Activated CD8-positive, alpha-beta memory T cell treated with anti-CD3 and anti-CD28 coated beads, Interleukin-2, amount 10 ng/mL, durations not matched to agents 7 days and 5 days (primary cell): ENCODE measurements at regions not wholly inside any gene's neighbourhood (a gene's known extent, or its start where the extent isn't known, plus 50 kb on each side); places are given as distances from the start of the nearest gene placed in this dataset.

Source experiments
- ATAC-seq: fragments of 150-1000 bp; cut with Tn5 transposase; one replicate; pipeline ENCODE4 v1.10.0; 2021; ENCODE audit warnings: moderate library complexity
- CTCF ChIA-PET: fragments of 350-600 bp; sonication (Branson Sonifier 250); formaldehyde crosslinking; loops from one replicate; lab custom pipeline; 2021; ENCODE audit warnings: antibody characterized with exemption; lab: Charles Lee
- DNase-seq: peaks from one replicate; pipeline ENCODE4 v3.0.0-alpha.2; 2020
- H3K27ac Mint-ChIP-seq: one replicate; pipeline ENCODE4 v1.8.0; 2021; ENCODE audit warnings: mild to moderate bottlenecking, mixed read lengths
- H3K27me3 Mint-ChIP-seq: one replicate; pipeline ENCODE4 v1.8.0; 2021; ENCODE audit warnings: mixed read lengths
- H3K36me3 Mint-ChIP-seq: one replicate; pipeline ENCODE4 v1.8.0; 2021; ENCODE audit warnings: mild to moderate bottlenecking, mixed read lengths
- H3K4me1 Mint-ChIP-seq: one replicate; pipeline ENCODE4 v1.8.0; 2021; ENCODE audit warnings: mixed read lengths
- H3K4me3 Mint-ChIP-seq: one replicate; pipeline ENCODE4 v1.8.0; 2021; ENCODE audit warnings: mild to moderate bottlenecking, moderate library complexity, mixed read lengths
- H3K9me3 Mint-ChIP-seq: one replicate; pipeline ENCODE4 v1.8.0; 2022; ENCODE audit warnings: low read depth, mixed read lengths

GRCh38 chr4:156598138-156598681 is 373.4 kb downstream of the PDGFC start:
- DNase-seq (no peak), ATAC-seq (no peak)
- H3K27ac Mint-ChIP-seq: no peak overlapping the region
- H3K9me3 Mint-ChIP-seq: no peaks in the 10 kb centered on the region
- no peaks in the 10 kb centered on the region for H3K27me3 Mint-ChIP-seq
- no peak overlapping the region for H3K4me3 Mint-ChIP-seq
- CTCF ChIA-PET: no interaction called here
- H3K36me3 Mint-ChIP-seq: no peaks in the 10 kb centered on the region
- H3K4me1 Mint-ChIP-seq: no peaks in the 10 kb centered on the region

DNA sequence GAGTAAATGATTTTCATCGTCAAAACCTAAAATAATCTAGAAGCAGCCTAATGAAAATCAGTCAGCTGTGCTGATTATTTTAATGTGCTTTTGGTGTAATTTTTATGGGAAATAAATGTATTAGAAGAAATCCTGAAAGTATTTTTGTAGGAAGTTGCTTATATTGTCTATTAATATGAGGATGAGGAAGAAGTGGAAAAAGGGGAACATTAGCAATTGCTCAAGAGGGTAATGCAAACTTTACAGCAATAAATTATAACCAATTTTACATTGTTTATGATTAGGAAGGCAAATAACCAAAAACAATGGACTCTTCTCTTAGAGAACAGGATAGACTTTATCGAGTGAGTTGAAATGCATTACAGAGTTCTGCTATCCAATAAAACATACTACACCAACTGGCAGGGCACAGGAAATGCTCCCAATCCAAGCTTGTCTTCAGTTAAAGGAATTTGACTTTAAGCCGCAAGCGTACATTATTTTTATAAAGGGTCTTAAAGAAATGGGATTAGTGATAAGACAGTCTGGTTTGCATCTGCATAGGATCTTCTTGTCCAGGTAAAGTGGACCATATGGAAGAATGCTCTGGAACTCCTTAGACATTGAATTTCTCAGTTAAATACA is 374.8 kb downstream of the PDGFC start:
- ATAC-seq: no peak
- Mint-ChIP-seq H3K4me1 (no peaks in the 10 kb centered on the region), H3K27ac (no peak overlapping the region), H3K36me3 (no peaks in the 10 kb centered on the region), H3K27me3 (no peaks in the 10 kb centered on the region), H3K4me3 (no peak overlapping the region), H3K9me3 (peaks cover 3% of the 10 kb centered on the region)
- CTCF ChIA-PET: no interaction called here
- DNase-seq: no peak

DNA sequence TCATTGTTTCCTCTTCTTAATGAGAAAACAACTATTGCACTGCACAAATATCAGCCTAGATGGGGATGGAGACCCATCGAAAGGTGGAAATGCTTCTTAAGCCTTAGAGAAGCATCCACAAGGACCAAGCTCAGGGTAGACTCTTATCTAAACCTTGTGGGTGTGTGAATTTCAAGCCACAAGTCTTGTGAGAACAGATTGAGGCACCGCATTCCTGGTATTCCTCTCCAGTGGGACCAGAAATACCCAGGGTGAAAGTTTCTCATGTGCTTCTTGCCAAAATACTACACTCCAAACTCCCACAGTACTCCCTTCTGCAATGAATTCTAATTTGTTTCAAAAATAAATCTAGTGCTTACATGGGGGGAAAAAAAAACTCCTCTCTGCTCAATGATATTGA is 375.6 kb downstream of the PDGFC start:
- Mint-ChIP-seq H3K9me3 (peaks cover 3% of the 10 kb centered on the region), H3K4me1 (no peaks in the 10 kb centered on the region), H3K4me3 (no peak overlapping the region), H3K36me3 (no peaks in the 10 kb centered on the region), H3K27ac (no peak overlapping the region), H3K27me3 (no peaks in the 10 kb centered on the region)
- CTCF ChIA-PET: no interaction called here
- DNase-seq (no peak), ATAC-seq (no peak)

DNA sequence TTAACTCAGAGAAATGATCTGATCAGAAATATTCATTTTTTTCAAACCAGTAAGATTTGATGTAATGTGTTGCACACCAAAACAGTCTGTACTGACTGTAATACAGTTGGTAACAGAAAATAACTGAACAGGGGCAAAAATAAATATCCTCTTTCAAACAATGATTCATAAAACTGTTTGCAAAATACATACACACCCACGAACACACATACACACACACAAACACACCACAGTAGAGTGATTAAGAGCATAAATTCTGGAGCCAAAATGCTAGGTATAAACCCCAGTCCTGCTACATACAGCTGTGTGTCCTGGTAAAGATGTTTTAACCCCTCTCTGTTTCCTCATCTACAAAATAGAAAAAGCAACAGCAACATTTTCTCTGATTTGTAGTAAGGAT is 376.6 kb downstream of the PDGFC start:
- CTCF ChIA-PET: no interaction called here
- Mint-ChIP-seq H3K27ac (no peak overlapping the region), H3K27me3 (no peaks in the 10 kb centered on the region), H3K9me3 (peaks cover 3% of the 10 kb centered on the region), H3K36me3 (no peaks in the 10 kb centered on the region), H3K4me3 (no peak overlapping the region), H3K4me1 (no peaks in the 10 kb centered on the region)
- DNase-seq (no peak), ATAC-seq (no peak)

DNA sequence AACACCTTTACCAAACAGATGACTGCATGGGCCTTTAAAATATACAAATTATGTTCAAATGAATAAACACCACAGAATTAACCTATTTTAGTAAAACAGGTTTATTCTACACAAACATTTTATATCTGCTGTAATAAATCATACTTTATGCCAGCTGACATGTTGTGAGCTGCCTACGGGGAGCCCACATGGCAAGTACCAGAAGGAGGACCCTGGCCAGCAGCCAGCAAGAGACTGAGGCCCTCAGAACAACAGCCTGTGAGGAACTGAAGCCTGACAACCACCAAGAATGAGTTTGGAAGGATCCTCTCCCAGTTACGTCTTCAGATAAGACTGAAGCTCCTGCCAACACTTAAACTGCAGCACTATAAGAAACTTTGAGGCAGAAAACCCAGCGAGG is 377.0 kb downstream of the PDGFC start:
- ATAC-seq (no peak), DNase-seq (no peak)
- CTCF ChIA-PET: no interaction called here
- Mint-ChIP-seq H3K4me1 (no peaks in the 10 kb centered on the region), H3K36me3 (no peaks in the 10 kb centered on the region), H3K9me3 (peaks cover 5% of the 10 kb centered on the region), H3K4me3 (no peak overlapping the region), H3K27me3 (no peaks in the 10 kb centered on the region), H3K27ac (no peak overlapping the region)

DNA sequence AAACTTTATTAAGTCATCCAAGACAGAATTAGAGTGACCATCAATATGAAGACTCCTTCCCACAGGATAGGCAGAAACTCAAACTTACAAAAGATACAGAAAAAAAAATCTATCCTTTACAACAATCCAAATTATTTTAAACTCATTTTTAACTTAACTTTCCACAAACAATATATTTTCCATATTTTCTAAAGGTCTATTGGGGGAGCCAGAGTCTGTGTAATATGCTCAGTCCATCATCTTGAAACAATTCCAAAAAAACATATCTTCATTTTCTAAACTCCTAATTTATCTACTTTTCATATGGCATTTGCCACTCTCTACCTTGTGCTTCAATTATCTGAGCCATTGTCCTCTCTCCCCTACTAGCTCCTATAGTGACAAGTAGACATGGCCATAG is 378.1 kb downstream of the PDGFC start:
- Mint-ChIP-seq H3K27me3 (no peaks in the 10 kb centered on the region), H3K36me3 (no peaks in the 10 kb centered on the region), H3K4me1 (no peaks in the 10 kb centered on the region), H3K27ac (no peak overlapping the region), H3K9me3 (peaks cover 5% of the 10 kb centered on the region), H3K4me3 (no peak overlapping the region)
- CTCF ChIA-PET: no interaction called here
- ATAC-seq (no peak), DNase-seq (no peak)

DNA sequence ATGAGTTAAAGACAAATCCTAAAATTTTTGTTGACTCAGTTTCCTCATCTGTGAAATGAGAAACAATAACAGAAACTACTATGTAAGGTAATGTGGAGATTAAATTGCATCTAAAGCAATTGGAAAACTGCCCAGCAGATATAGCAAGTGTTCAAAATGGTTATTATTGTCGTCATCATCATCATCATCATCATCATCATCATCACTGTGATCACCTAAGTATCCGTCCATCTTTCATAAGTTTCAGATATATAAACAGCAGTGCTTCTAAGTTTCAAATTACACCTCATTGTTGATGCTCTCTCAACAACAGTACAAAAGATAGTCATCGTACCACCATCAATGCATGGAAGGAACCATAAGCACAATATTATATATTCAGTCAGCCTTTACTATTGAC is 379.9 kb downstream of the PDGFC start:
- ATAC-seq: no peak
- H3K27ac Mint-ChIP-seq: no peak overlapping the region
- DNase-seq: no peak
- no peak overlapping the region for H3K4me3 Mint-ChIP-seq
- no peaks in the 10 kb centered on the region for H3K27me3 Mint-ChIP-seq
- H3K4me1 Mint-ChIP-seq: no peaks in the 10 kb centered on the region
- CTCF ChIA-PET: no interaction called here
- H3K9me3 Mint-ChIP-seq: peaks cover 5% of the 10 kb centered on the region
- no peaks in the 10 kb centered on the region for H3K36me3 Mint-ChIP-seq

DNA sequence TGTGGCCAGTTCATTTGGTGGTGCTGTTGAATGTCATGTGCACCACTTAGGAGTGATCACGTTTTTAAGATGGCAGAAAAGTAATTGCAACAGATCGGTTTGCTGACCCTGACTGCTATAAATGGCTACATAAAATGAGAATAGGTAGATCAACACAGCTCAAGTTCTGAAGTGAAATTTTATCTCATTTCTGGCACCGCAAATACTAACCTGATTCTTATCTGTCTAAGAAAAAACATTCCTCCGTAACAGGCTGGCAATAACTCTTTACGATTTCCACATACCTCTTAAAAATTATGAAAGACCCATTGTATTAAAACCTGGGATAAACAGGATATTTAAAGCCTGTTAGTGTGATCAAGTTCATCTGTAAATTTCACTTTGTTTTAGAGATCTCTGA is 387.5 kb downstream of the PDGFC start:
- H3K36me3 Mint-ChIP-seq: no peaks in the 10 kb centered on the region
- no peak for ATAC-seq

GRCh38 chr4:156583265-156583664 is 388.3 kb downstream of the PDGFC start:
- H3K27ac Mint-ChIP-seq: no peak overlapping the region
- no peaks in the 10 kb centered on the region for H3K36me3 Mint-ChIP-seq
- H3K27me3 Mint-ChIP-seq: no peaks in the 10 kb centered on the region
- H3K9me3 Mint-ChIP-seq: no peaks in the 10 kb centered on the region
- ATAC-seq: no peak
- CTCF ChIA-PET: no interaction called here
- no peak overlapping the region for H3K4me3 Mint-ChIP-seq
- DNase-seq: no peak
- no peaks in the 10 kb centered on the region for H3K4me1 Mint-ChIP-seq

More for the DNA sequence above, 387.5 kb downstream of the PDGFC start:
- no peaks in the 10 kb centered on the region for H3K27me3 Mint-ChIP-seq
- H3K4me1 Mint-ChIP-seq: no peaks in the 10 kb centered on the region
- no peak overlapping the region for H3K27ac Mint-ChIP-seq
- no peak for DNase-seq
- CTCF ChIA-PET: no interaction called here
- no peak overlapping the region for H3K4me3 Mint-ChIP-seq
- H3K9me3 Mint-ChIP-seq: no peaks in the 10 kb centered on the region

DNA sequence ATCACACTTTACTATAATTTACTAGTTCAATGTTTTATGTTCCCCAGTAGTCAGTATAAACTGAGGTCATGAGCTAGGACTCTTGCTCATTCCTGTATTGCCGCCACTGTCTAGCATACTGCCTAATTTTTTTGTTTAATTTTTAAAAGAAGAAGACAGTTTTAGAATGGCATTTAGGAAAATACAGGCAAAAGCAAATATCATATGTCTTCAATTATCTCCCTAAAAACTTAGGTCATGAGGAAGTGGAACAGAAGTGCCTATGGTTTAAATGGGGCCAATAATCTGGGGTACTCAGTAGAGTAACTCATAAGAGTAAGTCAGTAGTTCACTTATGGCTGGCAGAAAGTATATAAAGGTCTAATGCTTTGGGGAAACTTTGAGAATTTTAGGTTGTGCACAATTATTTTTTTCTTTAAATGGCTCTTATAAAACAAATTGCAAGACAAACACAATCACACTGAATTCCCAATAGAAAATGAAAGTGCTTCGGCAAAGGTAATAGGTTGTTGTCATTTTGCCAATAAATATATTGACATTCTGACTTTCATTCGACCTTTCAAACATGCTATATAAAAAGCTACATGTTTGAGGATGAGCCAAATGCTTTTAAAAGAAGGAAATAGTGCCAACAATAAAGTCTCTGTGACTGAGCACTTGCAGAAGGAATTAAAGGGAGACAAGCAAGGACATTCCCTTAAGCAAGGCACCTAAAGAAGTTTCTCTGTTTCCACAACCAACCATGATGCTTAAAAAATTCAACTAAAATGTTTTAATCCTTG is 390.1 kb downstream of the PDGFC start:
- H3K4me1 Mint-ChIP-seq: no peaks in the 10 kb centered on the region
- H3K27me3 Mint-ChIP-seq: no peaks in the 10 kb centered on the region
- no peaks in the 10 kb centered on the region for H3K36me3 Mint-ChIP-seq
- no peak for DNase-seq
- CTCF ChIA-PET: no interaction called here
- no peak overlapping the region for H3K27ac Mint-ChIP-seq
- no peak for ATAC-seq
- peaks cover 4% of the 10 kb centered on the region for H3K9me3 Mint-ChIP-seq
- no peak overlapping the region for H3K4me3 Mint-ChIP-seq

DNA sequence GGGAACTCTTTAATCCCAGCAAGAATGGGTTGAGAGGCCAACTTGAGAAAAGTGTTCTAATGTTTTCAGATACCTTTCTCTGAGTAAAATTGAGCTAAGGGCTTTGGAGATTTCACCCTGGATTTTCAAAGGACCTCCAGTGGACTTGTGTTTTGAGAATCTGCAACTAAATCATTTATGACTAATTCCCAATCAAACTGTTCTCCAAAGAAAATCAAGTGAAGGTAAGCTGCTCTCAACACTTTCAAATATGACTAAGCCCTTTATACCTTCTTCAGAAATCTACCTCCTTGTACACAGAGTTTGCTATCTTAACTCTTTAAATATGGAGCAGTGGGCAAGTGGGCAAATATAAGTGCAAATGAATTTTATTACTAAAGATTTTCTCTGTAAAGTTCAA is 392.9 kb downstream of the PDGFC start:
- no peak for ATAC-seq
- H3K27ac Mint-ChIP-seq: no peak overlapping the region
- no peak for DNase-seq
- no peaks in the 10 kb centered on the region for H3K4me1 Mint-ChIP-seq
- no peaks in the 10 kb centered on the region for H3K27me3 Mint-ChIP-seq
- CTCF ChIA-PET: no interaction called here
- H3K4me3 Mint-ChIP-seq: no peak overlapping the region
- H3K36me3 Mint-ChIP-seq: no peaks in the 10 kb centered on the region
- H3K9me3 Mint-ChIP-seq: peaks cover 4% of the 10 kb centered on the region

GRCh38 chr4:156578005-156578404 is 393.6 kb downstream of the PDGFC start:
- no peaks in the 10 kb centered on the region for H3K36me3 Mint-ChIP-seq
- H3K4me1 Mint-ChIP-seq: no peaks in the 10 kb centered on the region
- CTCF ChIA-PET: no interaction called here
- no peak overlapping the region for H3K4me3 Mint-ChIP-seq
- H3K27ac Mint-ChIP-seq: no peak overlapping the region
- ATAC-seq: no peak
- DNase-seq: no peak
- no peaks in the 10 kb centered on the region for H3K27me3 Mint-ChIP-seq
- peaks cover 4% of the 10 kb centered on the region for H3K9me3 Mint-ChIP-seq

DNA sequence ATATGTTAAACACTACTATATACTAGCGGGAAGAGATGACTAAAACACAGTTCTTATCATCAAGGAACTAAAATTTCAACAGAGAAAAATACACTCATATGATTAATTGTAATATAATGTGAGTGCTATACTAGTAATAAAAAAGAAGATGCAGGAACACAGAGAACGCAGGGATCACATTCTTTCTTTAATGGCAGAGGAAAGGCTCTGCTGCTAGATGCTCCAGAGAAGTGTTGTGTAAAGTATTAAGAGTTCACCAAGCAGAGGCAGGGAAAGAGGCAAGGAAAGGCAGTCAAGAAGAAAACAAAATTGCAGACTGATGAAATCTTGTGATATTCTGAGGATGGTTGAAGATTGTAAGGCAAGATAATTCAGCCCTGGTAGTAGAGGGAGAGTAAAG is 394.7 kb downstream of the PDGFC start:
- no peaks in the 10 kb centered on the region for H3K4me1 Mint-ChIP-seq
- no peaks in the 10 kb centered on the region for H3K36me3 Mint-ChIP-seq
- no peak overlapping the region for H3K27ac Mint-ChIP-seq
- H3K4me3 Mint-ChIP-seq: no peak overlapping the region
- DNase-seq (no peak), ATAC-seq (no peak)
- peaks cover 4% of the 10 kb centered on the region for H3K9me3 Mint-ChIP-seq
- CTCF ChIA-PET: no interaction called here
- no peaks in the 10 kb centered on the region for H3K27me3 Mint-ChIP-seq

DNA sequence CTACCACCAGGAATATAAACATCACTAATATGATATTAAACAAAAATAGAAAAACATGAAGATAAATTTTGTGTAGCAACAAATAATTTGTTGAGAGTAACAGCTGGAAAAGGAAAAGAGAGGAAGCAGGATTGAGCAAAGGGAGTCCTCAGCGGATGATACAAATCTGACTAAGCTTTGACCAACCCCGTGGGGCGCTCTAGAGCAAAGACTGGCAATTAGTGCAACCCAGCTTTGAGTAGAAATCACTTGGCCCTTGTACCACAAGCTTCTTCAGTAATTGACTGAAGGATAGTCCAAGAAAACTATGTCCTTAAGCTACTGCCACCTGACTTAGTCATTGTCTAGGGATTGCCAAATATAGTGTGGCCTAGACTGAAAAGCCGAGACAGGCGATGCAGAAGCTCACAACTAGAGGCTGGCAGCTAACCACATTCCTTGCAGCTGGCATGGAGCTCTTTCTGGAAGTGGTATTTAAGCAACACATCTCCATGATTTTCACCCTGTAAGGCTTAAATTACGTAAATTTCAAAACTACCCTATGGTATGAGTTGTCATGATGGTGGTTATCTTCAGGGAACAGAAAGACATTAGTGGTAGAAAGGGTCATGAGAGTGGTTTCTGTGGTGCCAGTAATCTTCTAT is 396.0 kb downstream of the PDGFC start:
- DNase-seq (no peak), ATAC-seq (no peak)
- H3K4me3 Mint-ChIP-seq: no peak overlapping the region
- H3K9me3 Mint-ChIP-seq: peaks cover 4% of the 10 kb centered on the region
- H3K27me3 Mint-ChIP-seq: no peaks in the 10 kb centered on the region
- H3K4me1 Mint-ChIP-seq: no peaks in the 10 kb centered on the region
- H3K36me3 Mint-ChIP-seq: no peaks in the 10 kb centered on the region
- CTCF ChIA-PET: no interaction called here
- H3K27ac Mint-ChIP-seq: no peak overlapping the region
